IPS-NIHi11 (cell line): ENCODE measurements at regions not wholly inside any gene's neighbourhood (a gene's known extent, or its start where the extent isn't known, plus 50 kb on each side); places are given as distances from the start of the nearest gene placed in this dataset.
"Not testable (repeated sequence)": the region's sequence is repeated elsewhere in the genome, so short reads cannot be mapped to it uniquely, and the experiment has no call there.

Experiments
- DNase-seq: peaks from one replicate; pipeline ENCODE4 v3.0.0; 2012; ENCODE audit warnings: mixed read lengths, low spot score

DNA sequence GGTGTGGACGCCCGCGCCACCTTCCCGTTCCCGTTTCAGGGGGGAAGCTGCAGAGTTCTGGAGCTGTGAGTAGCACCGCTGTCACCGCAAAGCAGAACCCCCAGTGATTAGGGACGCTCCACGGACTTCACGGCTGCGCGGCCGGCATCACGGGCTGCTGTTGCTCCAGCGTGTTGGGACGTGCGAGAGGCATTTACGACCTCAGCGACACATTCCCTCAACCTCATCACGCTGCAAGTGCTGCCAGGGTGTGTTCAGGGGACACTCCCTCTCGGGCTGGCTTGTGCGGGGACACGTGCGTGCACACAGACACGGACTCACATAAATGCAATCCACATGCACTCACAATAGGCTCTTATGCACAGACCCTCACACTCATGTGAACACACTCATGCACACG lies 187.9 kb downstream of the NPIPB11 start:
- DNase-seq = not testable (repeated sequence)

DNA sequence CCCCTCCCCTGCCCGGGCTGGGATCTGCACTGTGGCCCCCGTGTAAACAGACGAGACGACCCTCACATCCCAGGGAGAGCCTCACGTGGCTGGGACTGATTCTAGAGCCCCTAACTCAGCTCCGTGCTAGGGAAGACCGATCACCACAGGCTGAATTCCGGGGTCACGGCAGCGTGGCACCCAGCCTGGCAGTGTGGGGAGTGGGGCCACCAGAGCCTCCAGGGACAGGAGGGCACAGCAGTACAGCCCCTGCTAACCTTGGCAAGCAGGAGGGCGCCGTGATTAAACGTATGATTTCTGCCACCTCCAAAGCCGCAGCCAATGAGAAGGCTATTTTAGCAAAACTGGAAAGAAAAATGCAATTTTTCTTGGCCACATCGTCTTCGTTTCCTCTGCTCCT lies 188.3 kb downstream of the NPIPB11 start:
- not testable (repeated sequence) for DNase-seq

DNA sequence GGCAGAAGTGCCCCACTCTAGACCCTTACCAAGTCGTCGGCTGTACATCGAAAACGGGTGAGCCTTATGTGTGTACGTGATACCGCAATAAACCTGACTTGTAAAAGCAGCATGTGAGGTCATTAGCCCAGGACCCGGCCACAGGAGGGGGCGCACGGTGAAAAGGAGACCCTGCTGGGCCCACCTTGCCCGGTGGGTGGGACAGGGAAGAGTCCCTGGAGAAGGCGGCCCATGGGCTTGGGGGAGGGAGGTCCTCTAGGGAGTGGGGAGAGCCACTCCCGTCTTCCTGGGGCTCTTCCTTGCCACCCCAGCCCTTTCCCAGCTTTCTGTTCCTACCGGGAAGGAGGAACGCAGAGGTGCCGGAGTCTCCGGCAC lies 188.8 kb downstream of the NPIPB11 start:
- DNase-seq = not testable (repeated sequence)

DNA sequence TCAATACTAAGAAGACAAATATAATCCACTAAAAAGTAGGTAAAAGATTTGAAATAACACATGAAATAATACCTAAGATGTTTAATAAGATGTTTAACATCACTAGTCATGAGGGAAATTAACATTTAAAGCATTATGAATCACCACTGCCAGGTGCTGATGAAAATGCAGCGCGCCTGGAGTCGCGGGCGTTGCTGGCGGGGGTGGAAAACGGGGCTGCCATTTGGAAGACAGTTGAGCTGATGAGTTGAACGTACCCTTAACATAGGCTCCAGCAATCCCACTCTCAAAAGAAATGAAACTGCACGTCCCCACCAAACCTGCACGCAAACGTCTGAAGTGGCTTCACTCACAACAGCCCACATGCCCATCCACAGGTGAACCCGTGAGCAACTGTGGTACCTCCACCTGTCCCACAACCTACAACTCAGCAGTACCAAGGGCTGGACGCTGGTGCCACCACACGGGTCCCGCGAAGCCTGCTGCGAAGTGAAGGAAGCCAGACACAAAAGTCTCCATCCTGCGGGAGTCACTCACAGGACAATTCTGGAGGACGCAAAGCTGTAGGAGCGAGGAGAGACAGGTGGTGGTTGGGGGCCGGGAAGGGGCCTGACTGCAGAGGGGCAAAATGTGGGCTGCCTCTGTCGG lies 189.3 kb downstream of the NPIPB11 start:
- not testable (repeated sequence) for DNase-seq

DNA sequence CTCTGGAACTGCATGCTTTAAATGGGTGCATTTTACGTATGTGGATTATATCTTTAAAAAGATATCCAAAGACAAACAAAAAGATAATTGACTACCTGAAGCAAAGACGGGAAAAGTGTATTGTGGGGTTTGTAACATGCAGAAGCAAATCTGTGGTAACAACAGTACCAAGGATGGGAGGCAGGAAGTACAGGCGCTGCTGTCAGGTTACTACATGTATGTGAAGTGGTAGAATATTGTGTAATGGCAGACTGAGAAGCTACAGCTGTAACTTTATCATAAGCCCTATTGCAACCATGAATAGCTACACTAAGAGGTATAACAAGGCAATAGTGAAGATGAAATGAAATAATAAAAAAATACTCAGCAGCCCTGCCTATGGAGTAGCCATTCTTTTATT lies 192.7 kb downstream of the NPIPB11 start:
- DNase-seq = not testable (repeated sequence)

DNA sequence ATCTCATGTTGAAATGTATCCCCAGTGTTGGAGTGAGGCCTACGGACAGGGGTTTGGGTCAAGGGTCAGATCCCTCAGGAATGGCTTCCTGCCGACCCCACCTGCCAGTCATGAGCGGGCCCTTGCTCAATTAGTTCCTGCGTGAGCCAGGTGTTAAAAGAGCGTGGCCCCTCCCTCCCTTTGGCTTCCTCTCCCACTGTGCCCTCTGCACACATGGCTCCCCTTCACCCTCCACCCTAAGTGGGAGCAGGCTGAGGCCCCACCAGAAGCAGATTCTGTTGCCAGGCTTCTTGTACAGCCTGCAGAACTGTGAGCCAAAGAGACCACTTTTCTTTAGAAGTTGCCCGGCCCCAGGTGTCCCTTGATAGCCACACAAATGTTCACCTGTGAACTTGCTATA lies 193.3 kb downstream of the NPIPB11 start:
- DNase-seq = not testable (repeated sequence)

DNA sequence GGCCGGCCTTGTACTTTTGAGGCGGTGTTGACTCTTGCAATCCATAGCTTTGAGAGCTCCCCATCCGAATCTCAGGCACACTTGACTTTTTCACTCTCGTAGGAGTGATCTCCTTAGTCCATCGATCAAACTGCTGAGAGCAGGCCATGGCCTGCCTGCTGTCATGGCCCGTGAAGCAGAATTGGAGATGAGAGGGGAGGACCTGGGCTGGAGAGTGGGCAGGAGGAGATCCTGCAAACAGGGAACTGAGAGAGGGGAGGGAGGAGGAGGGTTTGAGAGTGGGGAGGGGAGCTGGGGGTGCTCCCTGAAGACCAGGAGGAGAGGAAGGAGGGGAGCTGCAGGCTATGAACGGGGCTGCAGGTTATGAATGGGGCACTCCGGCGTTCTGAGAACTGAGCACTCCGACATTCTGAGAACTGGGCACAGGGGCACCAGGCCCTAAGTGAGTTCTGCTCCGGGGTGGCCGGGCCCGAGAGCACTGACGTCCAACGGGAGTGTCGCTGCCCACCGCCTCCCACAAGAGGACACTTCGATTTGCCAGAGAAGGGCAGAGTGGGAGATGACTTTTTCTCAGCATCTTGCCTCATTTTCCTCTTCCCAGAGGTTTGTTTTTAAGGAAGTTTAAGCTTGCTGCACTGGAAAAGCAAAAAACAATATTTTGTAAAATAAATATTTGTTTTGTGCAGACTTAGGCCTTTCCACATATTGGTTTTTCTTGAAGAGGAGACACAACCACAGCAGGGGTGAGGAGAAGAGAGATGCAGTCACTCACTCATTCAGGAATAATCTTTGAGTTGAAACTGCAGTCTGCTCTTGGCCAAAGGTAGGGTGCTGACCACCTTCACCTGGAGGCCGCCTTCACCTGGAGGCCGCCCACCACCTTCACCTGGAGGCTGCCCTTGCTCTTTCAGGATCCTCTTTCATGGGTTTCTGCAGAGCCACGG lies 194.2 kb downstream of the NPIPB11 start:
- not testable (repeated sequence) for DNase-seq

DNA sequence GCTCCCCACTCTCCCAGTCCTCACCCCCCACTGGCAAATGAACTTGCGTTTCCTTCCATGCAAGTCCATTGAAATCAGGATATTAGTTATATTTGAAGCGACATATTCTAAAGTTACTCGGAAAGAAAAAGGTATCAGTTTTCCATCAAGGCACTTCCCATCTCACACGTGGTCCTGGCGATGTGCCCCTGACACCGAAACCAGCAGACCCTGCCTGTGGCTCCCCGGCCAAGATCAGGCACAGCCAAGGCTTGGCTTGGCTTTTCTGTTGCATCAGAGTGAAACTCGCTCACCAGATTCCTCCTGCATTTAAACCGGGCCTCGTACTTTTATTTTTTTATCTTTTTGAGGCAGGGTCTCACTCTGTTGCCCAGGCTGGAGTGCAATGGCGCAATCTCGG lies 195.1 kb downstream of the NPIPB11 start:
- not testable (repeated sequence) for DNase-seq

DNA sequence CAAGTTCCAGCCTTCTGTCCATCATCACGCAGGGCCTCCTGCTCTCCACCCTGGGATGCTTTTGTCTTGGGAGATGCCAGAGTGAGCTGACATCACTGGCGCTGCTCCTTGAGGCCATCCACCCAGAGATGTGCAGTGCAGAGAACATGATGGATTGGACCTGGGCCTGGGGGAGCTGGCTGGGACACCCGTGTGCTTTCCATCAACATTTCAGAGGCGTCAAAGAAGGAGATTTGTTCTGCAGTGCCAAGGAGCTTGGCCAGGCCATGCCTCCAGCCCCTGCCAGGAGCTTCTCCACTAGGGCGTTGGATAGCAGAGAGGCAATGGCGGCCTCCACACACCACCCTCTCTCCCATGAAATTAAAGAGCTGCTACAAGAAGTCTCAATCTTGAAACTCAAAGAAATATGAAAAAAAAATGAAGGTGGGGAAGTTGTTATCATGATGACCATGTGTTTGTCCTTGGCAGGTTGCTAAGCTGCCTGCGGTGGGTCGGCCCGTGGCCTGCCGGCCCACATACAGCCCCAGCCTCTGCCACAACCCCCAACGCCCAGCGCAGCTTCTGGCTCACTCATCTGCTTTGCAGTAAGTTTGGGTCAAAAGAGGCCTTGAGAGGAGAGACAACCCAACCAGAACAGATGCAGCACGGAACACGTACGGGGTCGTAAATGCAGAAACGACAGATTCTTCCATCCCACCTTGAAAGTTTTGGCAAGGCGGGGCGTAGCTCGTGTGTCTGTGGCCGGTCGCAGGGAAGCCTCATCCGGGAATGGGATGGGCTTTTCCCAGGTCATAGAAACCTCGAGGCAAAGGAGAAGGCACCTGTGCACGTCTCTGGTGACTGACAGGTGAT lies 196.0 kb downstream of the NPIPB11 start:
- not testable (repeated sequence) for DNase-seq

DNA sequence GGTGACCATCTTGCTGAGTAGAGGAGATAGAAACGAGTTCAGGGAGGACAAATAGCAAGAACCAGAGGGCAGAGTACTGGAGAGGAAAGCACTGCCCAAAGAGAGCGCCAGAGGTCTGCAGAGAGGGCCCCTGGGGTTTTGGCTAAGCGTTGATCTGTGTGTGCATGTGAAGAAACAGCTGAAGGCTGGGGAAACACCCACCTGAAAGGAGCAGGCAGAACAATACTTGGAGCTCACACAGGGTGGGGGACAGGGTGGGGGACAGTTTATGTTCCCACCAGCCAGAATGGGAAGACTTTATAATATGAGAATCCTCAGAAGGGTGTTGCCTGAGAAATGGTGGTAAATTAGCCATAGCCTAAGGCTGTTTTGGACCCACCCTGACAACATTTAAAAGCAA lies 200.4 kb downstream of the NPIPB11 start:
- not testable (repeated sequence) for DNase-seq

DNA sequence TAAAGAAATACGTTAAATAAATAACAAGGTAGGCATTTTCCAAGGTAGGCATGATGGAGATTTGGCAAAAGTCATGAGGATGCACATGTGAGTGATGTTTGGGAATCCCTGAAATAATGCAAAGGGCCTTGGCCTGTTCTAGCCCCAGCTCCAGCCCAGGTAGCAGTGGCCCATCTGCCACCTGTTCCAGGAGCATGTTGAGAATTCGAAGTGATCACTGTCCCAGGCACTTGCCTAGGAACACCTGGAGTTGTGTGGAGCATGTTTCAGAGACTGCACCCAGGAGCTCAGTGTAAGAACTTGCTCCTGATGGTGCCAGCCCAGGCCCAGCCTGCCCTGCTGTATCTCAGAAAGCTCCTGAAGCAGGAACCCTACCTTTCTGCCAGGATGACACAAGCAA lies 201.4 kb downstream of the NPIPB11 start:
- not testable (repeated sequence) for DNase-seq

DNA sequence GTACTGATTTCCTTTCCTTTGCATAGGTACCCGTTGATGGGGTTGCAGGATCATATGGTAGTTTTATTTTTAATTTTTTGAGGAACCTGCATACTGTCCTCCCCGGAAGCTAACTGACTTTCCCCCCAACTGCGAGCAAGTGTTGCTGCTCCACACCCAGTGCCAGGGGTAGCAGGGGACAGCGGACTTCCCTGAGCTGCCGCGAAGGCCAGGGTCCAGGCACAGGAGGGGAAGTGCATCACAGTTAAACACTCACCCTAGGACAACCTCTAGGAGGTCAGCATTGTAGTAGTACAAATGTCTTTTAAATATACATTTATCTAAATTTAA lies 201.7 kb downstream of the NPIPB11 start:
- DNase-seq = no peak

DNA sequence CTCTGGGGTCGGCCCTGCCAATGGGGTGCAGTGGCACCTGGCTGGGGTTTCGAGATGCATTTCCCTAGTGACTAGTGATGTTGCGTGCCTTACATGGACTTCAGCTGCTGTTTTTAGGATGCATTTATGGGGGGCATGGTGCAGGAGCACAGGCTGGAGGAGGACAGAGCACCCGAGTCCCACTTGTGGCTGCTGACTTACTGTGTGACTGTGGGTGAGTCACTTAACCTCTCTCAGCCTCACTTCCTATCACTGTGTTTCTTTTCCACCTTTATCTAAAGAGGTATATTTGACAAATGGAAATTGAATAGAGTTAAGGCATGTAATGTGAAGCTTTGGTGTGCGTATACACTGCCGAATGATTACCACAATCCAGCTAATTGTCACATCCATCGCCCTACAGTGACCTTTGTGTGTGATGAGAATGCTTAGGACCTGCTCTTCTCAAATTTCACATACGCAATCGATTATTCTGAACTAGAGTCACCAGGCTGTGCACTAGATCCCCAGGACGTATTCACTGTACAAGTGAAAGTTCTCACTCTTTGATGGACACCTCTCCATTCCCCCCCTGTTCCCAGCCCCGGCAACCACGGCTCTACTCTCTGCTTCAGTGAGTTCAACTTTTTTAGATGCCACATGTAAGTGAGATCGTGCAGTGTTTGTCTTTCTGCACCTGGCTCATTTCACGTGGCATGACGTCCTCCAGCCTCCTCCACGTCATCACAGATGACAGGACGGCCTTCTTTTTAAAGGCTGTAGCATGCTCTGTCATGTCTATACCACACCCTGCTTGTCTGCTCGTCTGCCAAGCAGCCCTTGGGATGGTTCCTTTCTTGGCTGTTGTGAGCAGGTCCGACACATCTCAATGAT lies 202.3 kb downstream of the NPIPB11 start:
- DNase-seq = not testable (repeated sequence)

DNA sequence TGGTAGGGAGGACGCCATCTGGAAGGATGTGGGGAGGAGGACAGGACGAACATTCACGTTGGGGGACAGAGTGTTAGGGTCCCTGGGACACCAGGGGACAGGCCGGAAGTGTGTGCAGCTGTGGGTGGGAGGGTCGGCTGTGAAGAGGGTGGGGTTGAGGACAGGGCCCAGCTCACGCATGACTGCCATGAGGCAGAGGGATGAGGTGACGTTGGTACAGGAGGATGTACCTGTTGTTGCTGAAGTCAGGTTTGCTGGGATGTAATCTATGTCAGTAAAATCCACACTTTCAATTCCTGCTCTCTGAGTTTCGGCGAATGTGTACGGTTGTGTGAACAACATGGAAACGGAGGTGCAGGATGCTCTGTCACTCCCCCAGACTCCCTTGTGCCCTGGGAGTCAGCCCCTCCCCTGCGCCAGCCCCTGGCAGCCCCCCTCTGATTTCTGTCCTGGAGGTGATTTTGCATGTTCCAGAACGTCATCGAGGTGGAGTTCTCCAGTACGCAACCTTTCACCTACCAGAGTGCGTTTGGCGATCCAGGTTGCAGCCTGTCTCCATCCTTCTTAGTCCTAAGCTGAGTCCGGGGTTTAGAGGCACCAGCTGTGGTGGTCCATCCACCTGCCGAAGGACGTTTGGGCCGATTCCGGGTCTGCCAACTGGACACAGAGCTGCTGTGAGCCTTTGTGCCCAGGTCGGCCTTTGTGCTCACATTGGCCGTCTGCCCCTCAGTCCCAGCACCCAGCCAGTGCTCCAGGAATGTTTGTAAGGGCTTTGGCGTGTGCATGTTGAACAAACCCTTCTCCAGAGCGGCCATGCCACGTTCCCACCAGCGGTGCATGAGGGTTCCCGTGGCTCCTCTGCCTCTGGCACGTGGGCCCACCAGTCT lies 203.2 kb downstream of the NPIPB11 start:
- DNase-seq = not testable (repeated sequence)

DNA sequence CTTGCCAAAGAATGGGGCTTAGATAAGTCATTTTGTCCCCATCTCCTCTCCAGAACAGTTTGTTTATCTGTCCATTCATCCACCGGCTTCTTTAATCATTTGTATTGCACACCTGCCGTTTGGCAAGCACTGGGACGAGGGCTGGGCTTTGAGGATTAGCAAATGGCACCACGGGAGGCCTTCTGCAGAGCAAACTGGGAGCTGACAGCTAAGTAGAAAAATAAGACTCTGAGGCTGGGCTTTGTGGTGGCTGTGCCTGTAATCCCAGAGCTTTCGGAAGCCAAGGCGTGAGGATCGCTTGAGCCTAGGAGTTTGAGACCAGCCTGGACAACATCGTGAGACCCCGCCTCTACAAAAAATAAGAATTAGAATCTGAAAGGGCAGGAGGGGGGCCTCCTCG lies 203.9 kb downstream of the NPIPB11 start:
- not testable (repeated sequence) for DNase-seq

DNA sequence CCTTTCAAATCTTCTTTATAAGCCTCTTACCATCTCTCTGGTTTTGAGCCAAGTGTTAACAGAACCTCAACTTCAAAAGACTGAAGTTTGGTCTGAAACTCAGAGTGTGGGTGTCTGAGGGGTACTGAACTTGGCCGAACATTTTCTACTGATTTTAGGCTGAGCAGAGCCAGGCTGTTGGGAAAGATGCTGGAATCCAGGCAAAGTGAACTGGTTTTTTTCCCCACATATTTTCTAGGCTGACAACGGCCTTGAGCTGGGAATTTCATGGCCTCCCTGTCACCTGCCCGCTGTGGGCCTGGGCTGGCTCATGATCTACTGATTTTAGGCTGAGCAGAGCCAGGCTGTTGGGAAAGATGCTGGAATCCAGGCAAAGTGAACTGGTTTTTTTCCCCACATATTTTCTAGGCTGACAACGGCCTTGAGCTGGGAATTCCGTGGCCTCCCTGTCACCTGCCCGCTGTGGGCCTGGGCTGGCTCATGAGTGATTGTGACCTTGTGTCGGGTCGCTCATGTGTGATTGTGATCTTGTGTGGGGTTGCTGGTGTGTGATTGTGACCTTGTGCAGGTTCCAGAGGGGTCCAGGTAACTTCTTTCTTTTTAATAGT lies 204.4 kb downstream of the NPIPB11 start:
- DNase-seq = not testable (repeated sequence)

DNA sequence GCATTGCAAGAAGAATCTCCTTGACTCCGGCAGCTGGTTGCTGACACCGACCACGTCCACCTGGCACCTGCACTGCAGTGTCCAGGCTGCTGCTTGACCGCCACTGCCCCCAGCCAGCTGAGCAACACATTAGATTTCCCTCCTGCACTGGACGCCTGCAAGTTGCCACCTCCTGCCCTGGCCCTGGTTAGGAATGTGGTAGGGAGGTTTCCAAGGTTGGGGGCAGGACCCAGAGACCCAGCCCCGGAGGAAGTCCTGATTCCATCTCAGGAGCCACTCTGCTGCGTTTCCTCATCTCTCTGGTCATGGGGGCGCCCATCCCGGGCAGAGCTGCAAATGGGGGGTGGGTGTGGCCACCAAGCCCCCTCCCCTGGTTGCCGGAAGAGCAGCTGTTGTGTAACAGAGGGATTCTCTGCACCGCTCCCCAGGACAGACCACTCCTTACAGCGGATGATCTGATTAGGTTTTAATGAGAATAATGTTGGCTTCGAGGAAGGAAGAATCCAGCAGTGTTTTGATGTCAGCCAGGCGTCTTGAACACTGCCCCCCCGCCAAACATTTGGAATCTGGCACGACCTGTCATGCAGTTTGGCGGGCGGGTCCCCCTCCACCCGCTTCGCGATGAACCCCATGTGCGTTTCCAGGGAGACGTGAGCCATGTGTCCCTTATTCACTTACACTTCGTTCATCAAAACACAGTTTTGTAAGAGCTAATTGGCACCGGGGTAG lies 205.1 kb downstream of the NPIPB11 start:
- not testable (repeated sequence) for DNase-seq

DNA sequence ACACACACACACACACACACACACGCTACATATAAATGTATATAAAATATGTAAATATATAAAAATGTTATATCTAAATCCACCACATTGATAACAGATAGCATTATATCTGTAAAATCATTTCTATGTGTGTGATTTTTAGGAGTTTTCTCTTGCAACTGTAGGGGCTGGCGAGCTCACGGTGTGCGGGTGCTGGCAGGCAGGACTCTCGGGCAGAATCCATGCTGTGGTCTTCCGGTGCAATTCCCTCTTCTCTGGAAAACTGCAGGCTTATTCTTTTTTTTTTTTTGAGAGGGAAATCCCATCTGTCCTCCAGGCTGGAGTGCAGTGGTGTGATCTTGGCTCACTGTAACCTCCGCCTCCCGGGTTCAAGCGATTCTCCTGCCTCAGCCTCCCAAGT lies 205.8 kb downstream of the NPIPB11 start:
- not testable (repeated sequence) for DNase-seq

DNA sequence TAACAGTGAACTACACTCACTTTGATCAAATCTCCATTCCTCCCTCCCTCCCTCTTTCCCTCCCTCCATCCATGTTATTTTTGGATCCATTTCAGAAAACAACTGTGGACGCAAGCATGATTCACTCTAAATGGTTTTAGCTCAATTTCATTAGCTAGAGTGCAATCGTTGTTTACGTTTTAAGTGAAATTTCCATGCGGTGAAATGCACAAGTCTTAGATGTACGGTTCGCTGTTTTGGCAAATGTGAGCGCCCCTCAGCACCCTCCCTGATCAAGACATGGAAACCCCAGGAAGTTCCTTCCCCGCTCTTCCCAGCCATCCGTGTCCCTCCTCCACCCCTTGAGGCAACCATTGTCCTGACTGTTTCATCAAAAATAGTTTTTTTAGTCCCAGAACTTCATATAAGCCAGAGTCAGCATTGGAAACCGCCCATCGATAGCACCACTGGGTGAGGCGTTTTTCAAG lies 206.3 kb downstream of the NPIPB11 start:
- not testable (repeated sequence) for DNase-seq
